Muscle of leg (tissue), 3 donors: ENCODE measurements at regions not wholly inside any gene's neighbourhood (a gene's known extent, or its start where the extent isn't known, plus 50 kb on each side); places are given as distances from the start of the nearest gene placed in this dataset.

Source experiments
- DNase-seq: peaks from one replicate; pipeline ENCODE4 v3.0.0; 2013
- H3K27ac ChIP-seq: one replicate; pipeline ENCODE4 v1.5.1; 2013; ENCODE audit warnings: mild to moderate bottlenecking, low read length, control low read depth
- H3K27me3 ChIP-seq: one replicate; pipeline ENCODE4 v1.6.1; 2013; ENCODE audit warnings: low read length; ENCODE audit not compliant: control insufficient read depth, insufficient read depth
- H3K36me3 ChIP-seq: one replicate; pipeline ENCODE4 v1.6.1; 2013; ENCODE audit warnings: low read length; ENCODE audit not compliant: control insufficient read depth, insufficient read depth
- H3K4me1 ChIP-seq: one replicate; pipeline ENCODE4 v1.6.1; 2013; ENCODE audit warnings: low read length; ENCODE audit not compliant: control insufficient read depth, insufficient read depth
- H3K4me3 ChIP-seq: one replicate; pipeline ENCODE4 v1.5.1; 2013; ENCODE audit warnings: low read length, control low read depth
- H3K9me3 ChIP-seq: replicated peaks from 2 replicates; pipeline ENCODE4 v1.6.1; 2013; ENCODE audit warnings: low read depth, low read length; ENCODE audit not compliant: control insufficient read depth
- WGBS: methylation state at CpG from one replicate; pipeline ENCODE4 v1.1.5; 2013; ENCODE audit warnings: missing lambda C conversion rate; ENCODE audit not compliant: insufficient coverage; 5-methylcytosine and 5-hydroxymethylcytosine counted together

GRCh38 chr5:82812575-82812974, 264.6 kb downstream of the TMEM167A start:
- H3K27me3 ChIP-seq = no peaks in the 10 kb centered on the region

GRCh38 chr5:82811490-82811889, 265.7 kb downstream of the TMEM167A start:
- H3K36me3 ChIP-seq = no peaks in the 10 kb centered on the region
- 89% methylated on average over 3 of the region's 6 CpGs for WGBS
- H3K27me3 ChIP-seq = no peaks in the 10 kb centered on the region
- DNase-seq = peak; percentile 9
- H3K4me1 ChIP-seq = peaks cover 3% of the 10 kb centered on the region
- H3K4me3 ChIP-seq = no peak overlapping the region
- no peak overlapping the region for H3K27ac ChIP-seq
- H3K9me3 ChIP-seq = no peaks in the 10 kb centered on the region

More at GRCh38 chr5:82812575-82812974, 264.6 kb downstream of the TMEM167A start:
- Histone ChIP-seq H3K4me1 (peaks cover 3% of the 10 kb centered on the region), H3K4me3 (no peak overlapping the region), H3K36me3 (no peaks in the 10 kb centered on the region), H3K27ac (no peak overlapping the region), H3K9me3 (no peaks in the 10 kb centered on the region)
- no CpG with 5 or more reads among the region's 2 CpGs for WGBS
- DNase-seq = peak; percentile 16

GRCh38 chr5:82809420-82810143, 267.6 kb downstream of the TMEM167A start:
- H3K9me3 ChIP-seq = no peaks in the 10 kb centered on the region
- no peak overlapping the region for H3K4me3 ChIP-seq
- no peaks in the 10 kb centered on the region for H3K27me3 ChIP-seq
- no CpG with 5 or more reads among the region's 2 CpGs for WGBS
- no peak overlapping the region for H3K27ac ChIP-seq
- no peaks in the 10 kb centered on the region for H3K36me3 ChIP-seq
- H3K4me1 ChIP-seq = peaks cover 3% of the 10 kb centered on the region
- DNase-seq = peak; percentile 52

- Histone ChIP-seq H3K4me3 (no peak overlapping the region), H3K4me1 (no peaks in the 10 kb centered on the region), H3K27me3 (no peaks in the 10 kb centered on the region), H3K27ac (no peak overlapping the region), H3K36me3 (no peaks in the 10 kb centered on the region), H3K9me3 (no peaks in the 10 kb centered on the region)
- peak; percentile 68 for DNase-seq
- no CpG with 5 or more reads among the region's 3 CpGs for WGBS
Measured at GRCh38 chr5:82808960-82809359, 268.2 kb downstream of the TMEM167A start.

GRCh38 chr5:82807021-82807420, 270.2 kb downstream of the TMEM167A start:
- Histone ChIP-seq H3K4me1 (no peaks in the 10 kb centered on the region), H3K27me3 (no peaks in the 10 kb centered on the region), H3K9me3 (no peaks in the 10 kb centered on the region), H3K27ac (no peak overlapping the region), H3K4me3 (no peak overlapping the region), H3K36me3 (no peaks in the 10 kb centered on the region)
- peak; percentile 38 for DNase-seq
- WGBS = no CpG with 5 or more reads among the region's 2 CpGs

GRCh38 chr5:82806513-82806912, 270.7 kb downstream of the TMEM167A start:
- DNase-seq = peak; percentile 19
- no peak overlapping the region for H3K4me3 ChIP-seq
- H3K4me1 ChIP-seq = no peaks in the 10 kb centered on the region
- no peak overlapping the region for H3K27ac ChIP-seq
- H3K27me3 ChIP-seq = no peaks in the 10 kb centered on the region
- WGBS = no CpG with 5 or more reads among the region's 5 CpGs
- H3K36me3 ChIP-seq = no peaks in the 10 kb centered on the region
- no peaks in the 10 kb centered on the region for H3K9me3 ChIP-seq

- no peaks in the 10 kb centered on the region for H3K4me1 ChIP-seq
- H3K36me3 ChIP-seq = no peaks in the 10 kb centered on the region
- no peaks in the 10 kb centered on the region for H3K9me3 ChIP-seq
- no peak overlapping the region for H3K4me3 ChIP-seq
- no CpG with 5 or more reads among the region's 3 CpGs for WGBS
- DNase-seq = no peak
- H3K27me3 ChIP-seq = no peaks in the 10 kb centered on the region
- no peak overlapping the region for H3K27ac ChIP-seq
Measured at GRCh38 chr5:82804155-82804690, 273.0 kb downstream of the TMEM167A start.

- 14% methylated on average over 1 of the region's 3 CpGs for WGBS
- no peak for DNase-seq
- no peaks in the 10 kb centered on the region for H3K36me3 ChIP-seq
- H3K9me3 ChIP-seq = no peaks in the 10 kb centered on the region
- H3K27me3 ChIP-seq = no peaks in the 10 kb centered on the region
- H3K27ac ChIP-seq = no peak overlapping the region
- no peaks in the 10 kb centered on the region for H3K4me1 ChIP-seq
- H3K4me3 ChIP-seq = no peak overlapping the region
Measured at GRCh38 chr5:82802954-82803353, 274.2 kb downstream of the TMEM167A start.

- Histone ChIP-seq H3K36me3 (no peaks in the 10 kb centered on the region), H3K27ac (no peak overlapping the region), H3K9me3 (no peaks in the 10 kb centered on the region), H3K27me3 (no peaks in the 10 kb centered on the region), H3K4me1 (no peaks in the 10 kb centered on the region), H3K4me3 (no peak overlapping the region)
- no peak for DNase-seq
- no CpG with 5 or more reads among the region's 1 CpG for WGBS
Measured at GRCh38 chr5:82800826-82801225, 276.4 kb downstream of the TMEM167A start.

- no peaks in the 10 kb centered on the region for H3K27me3 ChIP-seq
- H3K27ac ChIP-seq = no peak overlapping the region
- no peaks in the 10 kb centered on the region for H3K36me3 ChIP-seq
- DNase-seq = no peak
- no peaks in the 10 kb centered on the region for H3K9me3 ChIP-seq
- no peaks in the 10 kb centered on the region for H3K4me1 ChIP-seq
- WGBS = no CpG with 5 or more reads among the region's 5 CpGs
- no peak overlapping the region for H3K4me3 ChIP-seq
Measured at GRCh38 chr5:82799361-82800077, 277.7 kb downstream of the TMEM167A start.
